ENCODE measurements at regions not wholly inside any gene's neighbourhood (a gene's known extent, or its start where the extent isn't known, plus 50 kb on each side); places are given as distances from the start of the nearest gene placed in this dataset.

GRCh38 chr2:18172607-18173006 lies 294.1 kb downstream of the KCNS3 start:
- no peak for DNase-seq

GRCh38 chr2:18171191-18172139 lies 293.0 kb downstream of the KCNS3 start:
- no peak for DNase-seq

- no peak for DNase-seq
Measured at GRCh38 chr2:18170642-18171041, 292.2 kb downstream of the KCNS3 start.

- DNase-seq, result no peak
Measured at GRCh38 chr2:18169893-18170175, 291.4 kb downstream of the KCNS3 start.

- no peak for DNase-seq
Measured at GRCh38 chr2:18169121-18169892, 290.8 kb downstream of the KCNS3 start.

GRCh38 chr2:18167871-18168270 lies 289.4 kb downstream of the KCNS3 start:
- no peak for DNase-seq

- no peak for DNase-seq
Measured at GRCh38 chr2:18161681-18162080, 283.2 kb downstream of the KCNS3 start.

GRCh38 chr2:18159896-18160295 lies 281.4 kb downstream of the KCNS3 start:
- DNase-seq, result no peak

- no peak for DNase-seq
Measured at GRCh38 chr2:18156421-18156820, 278.0 kb downstream of the KCNS3 start.

GRCh38 chr2:18156002-18156401 lies 277.5 kb downstream of the KCNS3 start:
- no peak for DNase-seq

GRCh38 chr2:18154812-18155211 lies 276.3 kb downstream of the KCNS3 start:
- DNase-seq, result no peak

GRCh38 chr2:18154259-18154658 lies 275.8 kb downstream of the KCNS3 start:
- no peak for DNase-seq

GRCh38 chr2:18153741-18154140 lies 275.3 kb downstream of the KCNS3 start:
- no peak for DNase-seq

- no peak for DNase-seq
Measured at GRCh38 chr2:18151237-18151636, 272.8 kb downstream of the KCNS3 start.

GRCh38 chr2:18149660-18150246 lies 271.3 kb downstream of the KCNS3 start:
- DNase-seq, result no peak

GRCh38 chr2:18136881-18137475 lies 258.5 kb downstream of the KCNS3 start:
- DNase-seq, result no peak

GRCh38 chr2:18133310-18133709 lies 254.8 kb downstream of the KCNS3 start:
- DNase-seq, result no peak

GRCh38 chr2:18132697-18133096 lies 254.2 kb downstream of the KCNS3 start:
- no peak for DNase-seq

GRCh38 chr2:18131761-18132160 lies 253.3 kb downstream of the KCNS3 start:
- DNase-seq, result no peak

GRCh38 chr2:18129348-18129747 lies 250.9 kb downstream of the KCNS3 start:
- DNase-seq, result no peak

GRCh38 chr2:18125303-18125702 lies 246.8 kb downstream of the KCNS3 start:
- no peak for DNase-seq

GRCh38 chr2:18124116-18124835 lies 245.8 kb downstream of the KCNS3 start:
- no peak for DNase-seq

GRCh38 chr2:18123577-18123976 lies 245.1 kb downstream of the KCNS3 start:
- DNase-seq, result no peak

Data from activated CD4-positive, CD25-positive, alpha-beta regulatory T cell treated with anti-CD3 and anti-CD28 coated beads, Interleukin-2, amount 50 U/mL, for 72 hours (primary cell).